22Rv1 (cell line): ENCODE measurements at regions not wholly inside any gene's neighbourhood (a gene's known extent, or its start where the extent isn't known, plus 50 kb on each side); places are given as distances from the start of the nearest gene placed in this dataset.

Experiments used
- H3K27ac ChIP-seq: fragments of 450-650 bp; 2 replicates; pipeline ENCODE4 v1.5.1; 2017
- ZFX ChIP-seq: fragments of 450-650 bp; IDR thresholded peaks from 2 replicates; pipeline ENCODE4 v1.6.1; 2017; ENCODE audit warnings: antibody characterized with exemption, borderline replicate concordance
- TF ChIP-seq, protein P1 (sequence below): fragments of 450-650 bp; IDR thresholded peaks from 2 replicates; pipeline ENCODE4 v1.5.1; 2017; ENCODE audit warnings: mild to moderate bottlenecking

GRCh38 chr4:20629186-20630106, 70.8 kb upstream of the PACRGL start:
- no peak for TF ChIP-seq ZFX
- TF ChIP-seq, protein P1, sequence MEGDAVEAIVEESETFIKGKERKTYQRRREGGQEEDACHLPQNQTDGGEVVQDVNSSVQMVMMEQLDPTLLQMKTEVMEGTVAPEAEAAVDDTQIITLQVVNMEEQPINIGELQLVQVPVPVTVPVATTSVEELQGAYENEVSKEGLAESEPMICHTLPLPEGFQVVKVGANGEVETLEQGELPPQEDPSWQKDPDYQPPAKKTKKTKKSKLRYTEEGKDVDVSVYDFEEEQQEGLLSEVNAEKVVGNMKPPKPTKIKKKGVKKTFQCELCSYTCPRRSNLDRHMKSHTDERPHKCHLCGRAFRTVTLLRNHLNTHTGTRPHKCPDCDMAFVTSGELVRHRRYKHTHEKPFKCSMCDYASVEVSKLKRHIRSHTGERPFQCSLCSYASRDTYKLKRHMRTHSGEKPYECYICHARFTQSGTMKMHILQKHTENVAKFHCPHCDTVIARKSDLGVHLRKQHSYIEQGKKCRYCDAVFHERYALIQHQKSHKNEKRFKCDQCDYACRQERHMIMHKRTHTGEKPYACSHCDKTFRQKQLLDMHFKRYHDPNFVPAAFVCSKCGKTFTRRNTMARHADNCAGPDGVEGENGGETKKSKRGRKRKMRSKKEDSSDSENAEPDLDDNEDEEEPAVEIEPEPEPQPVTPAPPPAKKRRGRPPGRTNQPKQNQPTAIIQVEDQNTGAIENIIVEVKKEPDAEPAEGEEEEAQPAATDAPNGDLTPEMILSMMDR = no peak
- H3K27ac ChIP-seq = no peak overlapping the region

GRCh38 chr4:20638825-20639224, 61.4 kb upstream of the PACRGL start:
- TF ChIP-seq ZFX = no peak
- TF ChIP-seq, protein P1 = no peak
- H3K27ac ChIP-seq = peak overlapping the region; percentile 92

DNA sequence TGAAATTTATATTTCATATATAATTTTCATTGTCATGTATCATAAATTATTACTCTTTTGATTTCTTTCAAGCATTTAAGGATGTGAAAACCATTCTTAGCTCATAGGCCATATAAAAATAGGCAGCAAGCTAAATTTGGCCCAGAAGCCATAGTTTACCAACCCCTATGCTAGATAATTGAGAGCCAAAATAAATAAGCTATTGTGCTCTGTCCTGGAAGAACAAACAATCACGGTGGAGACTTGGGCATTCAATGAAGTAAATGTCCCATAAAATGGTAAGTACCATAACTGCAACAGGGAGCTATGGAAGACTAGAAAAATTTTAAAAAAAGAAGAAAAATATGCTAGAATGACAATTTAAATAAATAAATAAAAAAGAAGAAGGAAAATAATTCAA, 60.9 kb upstream of the PACRGL start:
- H3K27ac ChIP-seq = peak overlapping the region; percentile 92
- TF ChIP-seq, protein P1 = no peak
- no peak for TF ChIP-seq ZFX

GRCh38 chr4:20640989-20641388, 59.3 kb upstream of the PACRGL start:
- no peak overlapping the region for H3K27ac ChIP-seq
- TF ChIP-seq, protein P1 = no peak
- TF ChIP-seq ZFX = no peak

DNA sequence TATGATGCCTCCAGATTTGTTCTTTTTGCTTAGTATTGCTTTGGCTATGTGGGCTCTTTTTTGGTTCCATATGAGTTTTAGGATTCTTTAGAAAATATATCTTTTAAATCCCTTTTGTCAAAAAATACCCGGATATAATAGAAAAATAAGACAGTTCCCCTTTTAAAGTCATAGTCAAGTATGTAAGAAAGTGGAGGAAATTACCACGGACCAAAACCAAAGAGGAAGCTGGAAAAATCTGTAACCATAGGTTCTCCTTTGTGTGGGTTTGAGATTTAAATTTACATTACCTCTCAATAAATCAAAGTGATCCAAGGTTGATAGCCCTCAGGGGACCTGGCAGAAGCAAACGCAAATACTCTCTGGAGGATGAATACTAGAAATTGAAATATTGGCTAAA, 58.3 kb upstream of the PACRGL start:
- no peak for TF ChIP-seq ZFX
- TF ChIP-seq, protein P1 = no peak
- no peak overlapping the region for H3K27ac ChIP-seq

DNA sequence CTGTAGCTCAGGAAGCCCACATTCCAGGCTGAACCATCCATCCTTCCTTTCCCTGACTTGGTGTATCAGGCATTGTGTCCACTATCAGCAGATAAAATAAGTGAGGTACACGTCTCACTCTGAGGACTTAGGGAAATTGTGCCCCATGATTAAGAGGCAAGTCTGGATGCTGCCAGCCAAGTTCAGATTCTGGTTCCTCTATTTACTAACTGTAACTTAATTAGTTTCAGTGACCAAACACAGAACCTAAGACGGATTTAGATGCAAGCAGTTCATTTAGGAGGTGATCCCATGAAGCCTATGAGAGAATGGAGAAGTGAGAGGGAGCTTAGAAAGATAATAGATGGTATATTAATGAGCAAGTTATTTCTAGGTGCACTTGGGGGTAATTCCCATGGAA, 56.6 kb upstream of the PACRGL start:
- H3K27ac ChIP-seq = no peak overlapping the region
- no peak for TF ChIP-seq ZFX
- TF ChIP-seq, protein P1 = no peak

GRCh38 chr4:20645236-20645635, 55.0 kb upstream of the PACRGL start:
- H3K27ac ChIP-seq = no peak overlapping the region
- TF ChIP-seq, protein P1 = no peak
- no peak for TF ChIP-seq ZFX
